Osteocyte (in vitro differentiated cells): ENCODE measurements at regions not wholly inside any gene's neighbourhood (a gene's known extent, or its start where the extent isn't known, plus 50 kb on each side); places are given as distances from the start of the nearest gene placed in this dataset.

Source experiments
- DNase-seq: peaks from one replicate; pipeline ENCODE4 v3.0.0; 2021; ENCODE audit warnings: mixed read lengths; ENCODE audit not compliant: unreplicated experiment; ENCODE audit errors: extremely low spot score
- H3K27ac Mint-ChIP-seq: one replicate; pipeline ENCODE4 v1.8.0; 2021; ENCODE audit warnings: mild to moderate bottlenecking, mixed read lengths; ENCODE audit not compliant: unreplicated experiment
- H3K27me3 Mint-ChIP-seq: one replicate; pipeline ENCODE4 v1.8.0; 2021; ENCODE audit warnings: mixed read lengths; ENCODE audit not compliant: unreplicated experiment
- H3K36me3 Mint-ChIP-seq: one replicate; pipeline ENCODE4 v1.8.0; 2021; ENCODE audit warnings: mixed read lengths; ENCODE audit not compliant: unreplicated experiment
- H3K4me1 Mint-ChIP-seq: one replicate; pipeline ENCODE4 v1.8.0; 2021; ENCODE audit warnings: mixed read lengths; ENCODE audit not compliant: unreplicated experiment
- H3K4me3 Mint-ChIP-seq: one replicate; pipeline ENCODE4 v1.8.0; 2021; ENCODE audit warnings: mild to moderate bottlenecking, moderate library complexity, mixed read lengths; ENCODE audit not compliant: unreplicated experiment
- H3K9me3 Mint-ChIP-seq: one replicate; pipeline ENCODE4 v1.8.0; 2021; ENCODE audit warnings: mixed read lengths; ENCODE audit not compliant: unreplicated experiment
- TF ChIP-seq, protein P1 (sequence below): fragments of 200-600 bp; sonication (generic); IDR thresholded peaks from 2 replicates; pipeline ENCODE4 v1.5.0; 2021; ENCODE audit warnings: antibody characterized with exemption, mild to moderate bottlenecking, moderate library complexity

DNA sequence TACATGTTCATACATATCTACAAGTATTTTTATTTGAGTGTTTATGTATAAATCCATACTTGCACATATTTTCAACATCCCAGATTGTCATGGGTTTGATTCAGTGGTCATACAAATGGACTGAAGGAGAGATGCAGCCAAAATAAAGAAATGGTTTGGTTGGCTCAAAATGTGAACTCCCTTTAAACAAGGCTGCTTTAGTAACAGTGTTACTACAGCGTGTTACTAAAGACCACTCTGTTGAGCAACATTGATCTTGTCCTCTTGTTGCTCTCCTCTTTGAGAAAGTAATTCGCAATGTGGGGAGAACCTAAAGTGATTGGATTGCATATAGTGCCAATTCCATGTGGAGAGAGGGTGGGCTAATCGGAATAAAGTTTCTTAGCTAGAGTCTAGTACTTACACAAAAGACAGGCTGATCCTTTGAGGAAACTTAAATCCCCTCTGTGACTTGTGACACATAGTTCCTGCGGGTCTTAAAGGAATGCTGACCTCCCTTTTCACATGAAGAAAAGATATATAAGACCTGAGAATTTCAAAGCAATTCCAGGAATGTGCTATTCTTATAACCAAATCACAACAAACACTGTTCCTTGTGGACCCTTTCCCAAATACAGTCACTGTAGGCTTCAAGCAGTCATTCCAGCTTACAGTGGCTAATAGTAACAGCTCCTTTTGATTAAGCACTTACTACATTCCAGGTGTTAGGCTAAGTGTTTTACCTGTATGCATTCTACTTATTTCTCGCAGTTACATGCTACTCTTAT is 144.3 kb downstream of the FZD1 start:
- Mint-ChIP-seq H3K9me3 (no peaks in the 10 kb centered on the region), H3K27ac (no peak overlapping the region)

DNA sequence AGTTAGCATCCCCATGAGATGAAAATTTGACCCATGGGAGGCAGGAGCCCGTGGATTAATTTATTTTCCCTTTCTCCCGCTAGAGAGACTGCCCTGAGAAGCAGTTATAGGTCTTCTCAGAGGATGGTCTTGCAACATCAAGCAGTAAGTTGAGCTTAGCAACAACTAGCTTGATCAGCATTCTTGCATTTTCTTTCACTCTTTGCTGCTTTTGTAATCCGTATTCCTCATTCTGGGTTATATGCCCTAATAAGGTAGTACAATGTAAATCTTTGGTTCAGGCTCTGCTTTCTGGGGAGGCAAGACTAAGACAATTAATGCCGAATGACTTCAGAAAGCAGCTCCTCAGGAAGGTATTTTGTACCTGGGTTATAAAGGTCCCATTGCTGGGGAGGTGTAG is 146.8 kb downstream of the FZD1 start:
- no peak for DNase-seq
- no peak overlapping the region for H3K27ac Mint-ChIP-seq
- H3K4me3 Mint-ChIP-seq, result no peak overlapping the region
- no peaks in the 10 kb centered on the region for H3K9me3 Mint-ChIP-seq
- H3K27me3 Mint-ChIP-seq, result peaks cover 15% of the 10 kb centered on the region
- TF ChIP-seq, protein P1, sequence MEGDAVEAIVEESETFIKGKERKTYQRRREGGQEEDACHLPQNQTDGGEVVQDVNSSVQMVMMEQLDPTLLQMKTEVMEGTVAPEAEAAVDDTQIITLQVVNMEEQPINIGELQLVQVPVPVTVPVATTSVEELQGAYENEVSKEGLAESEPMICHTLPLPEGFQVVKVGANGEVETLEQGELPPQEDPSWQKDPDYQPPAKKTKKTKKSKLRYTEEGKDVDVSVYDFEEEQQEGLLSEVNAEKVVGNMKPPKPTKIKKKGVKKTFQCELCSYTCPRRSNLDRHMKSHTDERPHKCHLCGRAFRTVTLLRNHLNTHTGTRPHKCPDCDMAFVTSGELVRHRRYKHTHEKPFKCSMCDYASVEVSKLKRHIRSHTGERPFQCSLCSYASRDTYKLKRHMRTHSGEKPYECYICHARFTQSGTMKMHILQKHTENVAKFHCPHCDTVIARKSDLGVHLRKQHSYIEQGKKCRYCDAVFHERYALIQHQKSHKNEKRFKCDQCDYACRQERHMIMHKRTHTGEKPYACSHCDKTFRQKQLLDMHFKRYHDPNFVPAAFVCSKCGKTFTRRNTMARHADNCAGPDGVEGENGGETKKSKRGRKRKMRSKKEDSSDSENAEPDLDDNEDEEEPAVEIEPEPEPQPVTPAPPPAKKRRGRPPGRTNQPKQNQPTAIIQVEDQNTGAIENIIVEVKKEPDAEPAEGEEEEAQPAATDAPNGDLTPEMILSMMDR, result no peak
- peaks cover 5% of the 10 kb centered on the region for H3K4me1 Mint-ChIP-seq
- no peaks in the 10 kb centered on the region for H3K36me3 Mint-ChIP-seq

More for the DNA sequence above, 144.3 kb downstream of the FZD1 start:
- H3K4me1 Mint-ChIP-seq, result peaks cover 5% of the 10 kb centered on the region
- H3K4me3 Mint-ChIP-seq, result no peak overlapping the region
- no peak for DNase-seq
- TF ChIP-seq, protein P1, result no peak
- peaks cover 13% of the 10 kb centered on the region for H3K27me3 Mint-ChIP-seq
- H3K36me3 Mint-ChIP-seq, result no peaks in the 10 kb centered on the region

DNA sequence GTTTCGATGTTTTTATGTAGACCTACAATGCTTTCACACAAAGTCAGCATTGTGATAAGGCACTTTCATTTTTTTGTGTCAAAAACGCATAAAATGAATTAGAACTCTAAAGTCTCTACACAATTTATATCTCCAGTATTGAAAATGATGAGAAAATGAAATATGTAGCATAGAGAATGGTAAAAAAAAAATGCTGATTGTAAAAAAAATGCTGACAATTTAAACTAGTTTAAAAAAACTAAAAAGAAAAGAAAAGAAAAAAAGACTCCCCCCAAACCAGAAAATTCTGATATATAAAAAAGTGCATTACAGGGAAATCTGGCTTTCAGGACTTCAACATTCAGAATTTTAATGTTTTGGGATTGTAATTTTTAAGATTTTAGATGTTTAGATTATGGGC is 148.1 kb downstream of the FZD1 start:
- no peak overlapping the region for H3K4me3 Mint-ChIP-seq
- H3K9me3 Mint-ChIP-seq, result no peaks in the 10 kb centered on the region
- no peak for DNase-seq
- no peaks in the 10 kb centered on the region for H3K36me3 Mint-ChIP-seq
- peaks cover 5% of the 10 kb centered on the region for H3K4me1 Mint-ChIP-seq
- H3K27me3 Mint-ChIP-seq, result peaks cover 16% of the 10 kb centered on the region
- H3K27ac Mint-ChIP-seq, result no peak overlapping the region
- TF ChIP-seq, protein P1, result no peak

DNA sequence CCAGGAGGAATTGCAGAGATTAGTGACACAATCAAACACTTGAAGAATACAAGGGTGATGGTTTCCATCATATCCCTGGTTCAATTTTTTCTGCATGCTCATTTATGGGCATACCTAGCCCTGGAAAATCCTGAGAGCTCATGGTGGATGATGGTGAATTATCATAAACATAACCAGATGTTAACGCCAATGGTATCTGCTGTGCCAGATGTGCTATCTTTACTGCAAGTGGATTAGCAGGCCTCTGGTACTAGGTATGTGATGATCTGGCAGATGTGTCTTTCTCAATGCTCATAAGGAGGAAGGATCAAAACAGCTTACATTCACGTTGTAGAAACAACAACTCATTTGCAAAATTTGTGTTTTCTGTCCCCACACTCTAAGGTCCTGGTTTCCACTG is 150.5 kb downstream of the FZD1 start:
- H3K27ac Mint-ChIP-seq, result no peak overlapping the region

DNA sequence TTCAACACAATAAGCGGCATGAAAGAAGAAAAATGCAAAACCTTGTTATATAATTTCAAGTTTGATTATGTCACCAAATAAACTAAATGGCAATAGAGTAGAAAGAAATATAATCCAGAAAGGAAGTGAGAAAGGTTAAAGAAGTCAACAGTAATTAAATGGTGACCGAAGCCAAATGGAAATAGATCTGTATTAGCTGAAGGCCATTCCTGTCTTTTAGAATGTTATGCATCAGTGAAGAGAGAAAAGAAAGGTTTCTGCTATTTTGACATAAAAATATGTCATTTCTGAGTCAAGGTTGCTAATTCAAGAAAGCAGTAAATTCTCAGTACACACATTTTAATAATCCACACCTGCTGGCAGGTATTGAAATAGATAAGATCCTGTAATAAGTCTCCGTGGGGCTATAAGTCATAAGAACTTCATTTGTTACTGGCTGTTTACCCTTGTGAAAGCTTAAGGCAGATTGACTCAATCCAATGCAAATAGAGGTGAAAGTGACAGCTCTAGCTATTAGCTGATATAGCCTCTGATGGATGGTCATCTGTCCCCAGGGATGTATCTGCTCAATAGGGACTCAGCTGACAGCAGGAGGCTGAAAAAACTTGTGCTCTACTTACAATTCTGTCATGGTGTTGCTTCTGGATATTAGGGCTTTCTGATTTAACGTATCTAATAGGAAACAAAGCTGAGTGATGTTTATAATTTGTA is 152.1 kb downstream of the FZD1 start:
- H3K4me1 Mint-ChIP-seq, result peaks cover 5% of the 10 kb centered on the region
- TF ChIP-seq, protein P1, result no peak

More for the DNA sequence above, 150.5 kb downstream of the FZD1 start:
- no peak for DNase-seq
- Mint-ChIP-seq H3K4me1 (peaks cover 5% of the 10 kb centered on the region), H3K36me3 (no peaks in the 10 kb centered on the region), H3K9me3 (no peaks in the 10 kb centered on the region), H3K27me3 (peaks cover 28% of the 10 kb centered on the region), H3K4me3 (no peak overlapping the region)
- TF ChIP-seq, protein P1, result no peak

More for the DNA sequence above, 152.1 kb downstream of the FZD1 start:
- no peak for DNase-seq
- no peak overlapping the region for H3K27ac Mint-ChIP-seq
- no peaks in the 10 kb centered on the region for H3K9me3 Mint-ChIP-seq
- no peak overlapping the region for H3K4me3 Mint-ChIP-seq
- no peaks in the 10 kb centered on the region for H3K36me3 Mint-ChIP-seq
- H3K27me3 Mint-ChIP-seq, result peaks cover 28% of the 10 kb centered on the region
